HG02588 (cell line): ENCODE measurements at regions not wholly inside any gene's neighbourhood (a gene's known extent, or its start where the extent isn't known, plus 50 kb on each side); places are given as distances from the start of the nearest gene placed in this dataset.
"Not testable (repeated sequence)": the region's sequence is repeated elsewhere in the genome, so short reads cannot be mapped to it uniquely, and the experiment has no call there.

Source experiments
- ATAC-seq: cut with Tn5 transposase; IDR thresholded peaks from one replicate; pipeline ENCODE4 v1.9.1; 2021; ENCODE audit warnings: mild to moderate bottlenecking, moderate library complexity; ENCODE audit not compliant: unreplicated experiment

GRCh38 chr14:45990252-45990651 lies 661.3 kb downstream of the RPL10L start:
- ATAC-seq: no peak

- no peak for ATAC-seq
Observed at GRCh38 chr14:45976001-45976400, 675.6 kb downstream of the RPL10L start.

GRCh38 chr14:45972416-45972815 lies 679.2 kb downstream of the RPL10L start:
- no peak for ATAC-seq

GRCh38 chr14:45970621-45971020 lies 681.0 kb downstream of the RPL10L start:
- ATAC-seq: no peak

GRCh38 chr14:45968037-45968436 lies 683.5 kb downstream of the RPL10L start:
- no peak for ATAC-seq

- no peak for ATAC-seq
Observed at GRCh38 chr14:45949479-45949878, 696.5 kb upstream of the MIS18BP1 start.

- ATAC-seq: no peak
Observed at GRCh38 chr14:45947830-45948229, 694.8 kb upstream of the MIS18BP1 start.

GRCh38 chr14:45946251-45946650 lies 693.2 kb upstream of the MIS18BP1 start:
- ATAC-seq: no peak

- ATAC-seq: no peak
Observed at GRCh38 chr14:45940318-45940717, 687.3 kb upstream of the MIS18BP1 start.

- no peak for ATAC-seq
Observed at GRCh38 chr14:45939572-45939971, 686.6 kb upstream of the MIS18BP1 start.

GRCh38 chr14:45919995-45920394 lies 667.0 kb upstream of the MIS18BP1 start:
- not testable (repeated sequence) for ATAC-seq

- no peak for ATAC-seq
Observed at GRCh38 chr14:45916340-45916953, 663.4 kb upstream of the MIS18BP1 start.

GRCh38 chr14:45907782-45908181 lies 654.8 kb upstream of the MIS18BP1 start:
- ATAC-seq: no peak

GRCh38 chr14:45906257-45906656 lies 653.3 kb upstream of the MIS18BP1 start:
- peak; percentile 73 for ATAC-seq

- ATAC-seq: no peak
Observed at GRCh38 chr14:45905672-45906071, 652.7 kb upstream of the MIS18BP1 start.

- ATAC-seq: no peak
Observed at GRCh38 chr14:45904314-45904713, 651.3 kb upstream of the MIS18BP1 start.

- ATAC-seq: no peak
Observed at GRCh38 chr14:45902241-45902640, 649.2 kb upstream of the MIS18BP1 start.

- ATAC-seq: no peak
Observed at GRCh38 chr14:45897439-45897838, 644.4 kb upstream of the MIS18BP1 start.

GRCh38 chr14:45893127-45893526 lies 640.1 kb upstream of the MIS18BP1 start:
- no peak for ATAC-seq

- ATAC-seq: no peak
Observed at GRCh38 chr14:45891417-45892080, 638.5 kb upstream of the MIS18BP1 start.

GRCh38 chr14:45888766-45889285 lies 635.8 kb upstream of the MIS18BP1 start:
- ATAC-seq: not testable (repeated sequence)

- ATAC-seq: no peak
Observed at GRCh38 chr14:45877981-45878380, 625.0 kb upstream of the MIS18BP1 start.
